D721Med (cell line): ENCODE measurements at regions not wholly inside any gene's neighbourhood (a gene's known extent, or its start where the extent isn't known, plus 50 kb on each side); places are given as distances from the start of the nearest gene placed in this dataset.
"Not testable (repeated sequence)": the region's sequence is repeated elsewhere in the genome, so short reads cannot be mapped to it uniquely, and the experiment has no call there.

Experiments used
- DNase-seq: peaks from one replicate; pipeline ENCODE4 v3.0.0; 2011; ENCODE audit warnings: low spot score; ENCODE audit not compliant: insufficient read length
- FAIRE-seq: peaks from 2 replicates; lab custom pipeline; 2011; peaks lifted over from hg19 to GRCh38; lab: Jason Lieb, UNC
- TF ChIP-seq, protein P1 (sequence below): IDR thresholded peaks from 2 replicates; pipeline ENCODE4 v1.5.1; 2012; ENCODE audit warnings: mild to moderate bottlenecking, control low read depth; ENCODE audit not compliant: insufficient read depth; ENCODE audit errors: missing control alignments

DNA sequence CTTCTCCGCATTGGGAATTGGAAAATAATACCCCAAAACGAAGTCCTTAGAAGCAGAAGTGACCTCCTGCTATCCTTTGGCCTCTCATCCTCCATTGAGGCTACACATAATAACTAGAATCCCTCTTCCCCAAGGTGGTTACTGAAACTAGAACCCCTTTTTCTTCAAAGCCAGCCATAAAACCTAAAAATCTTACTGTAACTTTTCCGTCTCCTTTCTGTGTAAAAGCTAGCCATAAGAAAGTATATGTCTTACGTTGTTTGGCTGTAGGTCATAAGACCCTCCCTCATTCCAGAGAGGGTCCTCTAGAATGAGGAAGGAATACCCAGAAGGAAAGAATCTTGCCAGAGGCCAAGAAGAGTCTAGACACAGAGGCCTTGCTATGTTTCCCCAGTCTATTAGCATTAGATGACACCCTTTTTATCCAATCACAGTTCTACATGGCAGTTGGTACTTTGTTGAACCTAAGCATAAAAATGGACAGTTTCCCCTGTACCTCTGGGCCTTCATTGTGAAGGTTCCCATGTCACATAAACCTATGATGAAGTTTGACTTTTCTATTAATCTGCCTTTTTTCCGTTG lies 133.9 kb upstream of the BTN3A2 start:
- no peak for DNase-seq
- TF ChIP-seq, protein P1, sequence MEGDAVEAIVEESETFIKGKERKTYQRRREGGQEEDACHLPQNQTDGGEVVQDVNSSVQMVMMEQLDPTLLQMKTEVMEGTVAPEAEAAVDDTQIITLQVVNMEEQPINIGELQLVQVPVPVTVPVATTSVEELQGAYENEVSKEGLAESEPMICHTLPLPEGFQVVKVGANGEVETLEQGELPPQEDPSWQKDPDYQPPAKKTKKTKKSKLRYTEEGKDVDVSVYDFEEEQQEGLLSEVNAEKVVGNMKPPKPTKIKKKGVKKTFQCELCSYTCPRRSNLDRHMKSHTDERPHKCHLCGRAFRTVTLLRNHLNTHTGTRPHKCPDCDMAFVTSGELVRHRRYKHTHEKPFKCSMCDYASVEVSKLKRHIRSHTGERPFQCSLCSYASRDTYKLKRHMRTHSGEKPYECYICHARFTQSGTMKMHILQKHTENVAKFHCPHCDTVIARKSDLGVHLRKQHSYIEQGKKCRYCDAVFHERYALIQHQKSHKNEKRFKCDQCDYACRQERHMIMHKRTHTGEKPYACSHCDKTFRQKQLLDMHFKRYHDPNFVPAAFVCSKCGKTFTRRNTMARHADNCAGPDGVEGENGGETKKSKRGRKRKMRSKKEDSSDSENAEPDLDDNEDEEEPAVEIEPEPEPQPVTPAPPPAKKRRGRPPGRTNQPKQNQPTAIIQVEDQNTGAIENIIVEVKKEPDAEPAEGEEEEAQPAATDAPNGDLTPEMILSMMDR, result no peak
- FAIRE-seq, result no peak

DNA sequence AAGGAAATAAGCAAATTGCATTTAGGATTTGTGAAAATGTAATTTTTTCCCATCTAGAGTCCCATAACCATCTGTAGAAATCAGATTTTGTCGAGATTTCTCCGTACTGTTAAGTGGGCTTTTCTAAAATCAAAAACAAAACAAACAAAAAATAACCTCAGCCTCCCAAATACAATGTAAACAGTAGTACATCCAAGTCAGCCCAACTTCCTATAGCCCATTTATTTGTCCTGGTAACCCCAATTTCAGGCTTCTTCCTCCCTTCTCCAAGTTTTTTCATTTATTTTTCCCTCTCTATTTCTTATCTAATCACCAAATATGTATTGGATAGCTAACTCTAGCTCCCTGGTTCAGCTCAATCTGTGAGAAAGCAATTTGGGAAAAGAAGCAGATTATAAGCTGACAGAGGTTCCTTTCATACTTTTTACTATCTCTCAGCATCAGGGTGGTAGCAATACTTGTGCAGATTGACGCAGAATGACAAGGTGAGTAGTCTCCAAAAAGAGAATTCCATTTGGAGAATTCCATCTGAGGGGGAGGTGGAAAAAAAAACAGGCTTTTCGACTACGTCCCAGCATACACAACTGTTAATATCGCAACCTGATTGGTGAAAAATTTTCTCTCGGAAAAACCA lies 132.6 kb upstream of the BTN3A2 start:
- TF ChIP-seq, protein P1, result no peak
- DNase-seq (no peak), FAIRE-seq (no peak)

DNA sequence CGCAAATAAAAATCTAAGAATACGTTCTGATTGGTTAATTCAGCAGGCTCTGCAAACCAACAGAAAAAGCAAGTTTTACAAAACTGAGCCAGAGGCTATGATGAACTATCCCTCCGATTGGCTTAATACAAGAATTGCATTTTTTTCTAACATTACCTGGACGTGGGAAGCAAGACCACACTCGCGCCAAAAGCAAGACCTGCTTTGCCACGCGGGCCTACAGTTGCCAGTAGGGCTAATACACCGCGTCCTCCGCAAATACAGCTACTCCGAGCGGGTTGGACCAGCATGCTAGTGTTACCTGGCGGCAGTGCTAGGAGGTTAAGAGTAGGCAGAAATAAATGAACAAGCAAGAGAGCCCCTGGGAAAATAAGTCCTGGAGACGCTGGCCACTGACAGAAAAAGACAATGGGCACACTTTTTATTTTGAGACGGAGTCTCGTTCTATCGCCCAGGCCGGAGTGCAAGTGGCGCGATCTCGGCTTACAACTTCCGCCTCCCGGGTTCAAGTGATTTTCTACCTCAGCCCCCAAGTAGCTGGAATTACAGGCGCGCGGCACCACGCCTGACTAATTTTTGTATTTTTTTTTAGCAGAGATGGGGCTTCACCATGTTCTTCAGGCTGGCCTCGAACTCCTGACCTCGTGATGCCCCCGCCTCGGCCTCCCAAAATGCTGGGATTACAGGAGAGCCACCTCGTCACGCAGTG lies 131.9 kb upstream of the BTN3A2 start:
- FAIRE-seq (no peak), DNase-seq (no peak)
- TF ChIP-seq, protein P1, result no peak

DNA sequence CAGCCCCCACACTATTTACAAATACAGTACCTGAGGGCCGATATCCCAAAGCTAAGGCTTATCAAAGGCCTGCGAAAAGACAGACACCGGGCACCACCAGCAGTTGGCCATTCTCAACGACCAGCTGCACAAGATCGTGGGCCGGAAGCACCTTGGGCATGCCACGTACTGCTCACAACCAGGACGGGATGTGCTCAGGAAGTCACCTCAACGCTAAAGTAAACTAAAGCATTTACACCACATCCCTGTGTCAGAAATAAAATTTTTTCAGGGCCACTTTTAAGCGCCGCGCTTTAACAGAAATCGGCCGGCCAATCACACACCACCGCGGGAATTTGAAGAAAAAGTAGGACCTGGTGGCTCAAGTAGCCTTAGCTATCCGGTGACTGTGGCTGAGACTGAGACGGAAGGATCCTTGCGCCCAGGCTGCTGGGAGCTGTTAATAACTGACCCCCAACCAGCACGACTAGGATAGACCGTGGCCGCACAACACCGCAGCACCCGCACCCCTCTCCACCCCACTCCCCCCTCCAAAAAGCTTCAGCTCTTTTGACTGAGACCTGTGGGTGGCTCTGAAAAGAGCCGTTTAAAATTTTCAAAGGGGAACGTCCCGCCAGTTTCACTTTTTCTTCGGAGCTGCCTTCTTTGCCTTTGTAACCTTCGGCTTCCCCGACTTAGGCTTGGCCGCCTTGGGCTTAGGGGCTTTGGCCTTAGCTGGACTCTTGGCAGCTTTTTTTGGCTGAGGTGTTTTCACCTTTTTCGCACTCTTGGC lies 131.2 kb upstream of the BTN3A2 start:
- no peak for FAIRE-seq
- DNase-seq, result no peak
- TF ChIP-seq, protein P1, result no peak

DNA sequence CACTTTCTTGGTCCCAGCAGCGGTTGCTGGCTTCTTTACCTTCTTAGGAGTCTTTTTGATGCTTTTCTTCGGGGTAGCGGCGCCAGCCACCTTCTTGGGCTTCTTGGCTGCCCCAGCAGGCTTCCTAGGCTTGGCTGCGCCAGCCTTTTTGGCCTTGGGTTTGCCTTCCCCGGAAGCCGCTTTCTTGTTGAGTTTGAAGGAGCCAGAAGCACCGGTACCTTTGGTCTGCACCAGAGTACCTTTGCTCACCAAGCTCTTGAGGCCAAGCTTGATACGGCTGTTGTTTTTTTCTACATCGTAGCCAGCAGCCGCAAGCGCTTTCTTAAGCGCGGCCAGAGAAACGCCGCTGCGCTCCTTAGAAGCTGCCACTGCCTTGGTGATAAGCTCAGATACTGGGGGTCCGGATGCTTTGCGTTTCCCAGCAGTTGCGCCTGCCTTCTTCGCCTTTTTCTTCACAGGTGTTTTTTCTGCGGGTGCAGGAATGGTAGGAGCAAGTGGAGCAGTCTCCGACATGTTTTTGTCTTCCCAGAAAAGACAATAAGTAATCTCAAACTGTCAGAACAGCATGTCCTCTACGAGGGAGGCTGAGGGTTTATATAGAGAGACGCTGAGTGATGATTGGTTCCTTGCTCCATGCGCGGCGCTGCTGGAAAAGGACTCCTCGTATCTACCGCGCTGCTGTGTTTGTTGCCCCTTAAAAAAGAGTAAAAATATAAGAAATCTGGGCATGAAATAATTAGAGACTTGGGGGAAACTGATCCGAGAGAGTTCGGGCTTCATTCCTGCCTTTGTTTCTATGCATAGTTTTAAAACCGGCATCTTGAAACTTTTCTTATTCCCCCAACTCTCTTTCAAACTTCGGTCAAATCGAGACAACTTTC lies 130.3 kb upstream of the BTN3A2 start:
- DNase-seq (peak; percentile 38), FAIRE-seq (no peak)

DNA sequence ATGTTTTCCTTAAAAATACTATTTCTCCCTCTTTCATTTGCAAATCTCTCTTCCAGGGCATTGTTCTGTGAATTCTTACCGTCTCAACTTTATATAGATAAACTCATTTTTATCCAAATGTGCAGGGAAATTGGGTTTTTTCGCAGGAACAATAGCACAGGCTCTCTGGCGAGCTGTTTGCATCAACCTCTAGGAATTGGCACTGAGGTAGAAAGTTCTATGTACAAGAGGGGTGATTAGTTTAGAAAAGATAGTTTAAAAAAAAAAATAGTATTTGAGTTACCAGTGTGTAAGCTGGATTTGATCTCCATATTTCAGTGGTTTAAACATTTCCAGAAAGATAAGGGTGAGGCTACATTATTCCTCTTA lies 129.7 kb upstream of the BTN3A2 start:
- FAIRE-seq, result no peak
- TF ChIP-seq, protein P1, result no peak
- no peak for DNase-seq

More for the DNA sequence above, 130.3 kb upstream of the BTN3A2 start:
- TF ChIP-seq, protein P1, result no peak

DNA sequence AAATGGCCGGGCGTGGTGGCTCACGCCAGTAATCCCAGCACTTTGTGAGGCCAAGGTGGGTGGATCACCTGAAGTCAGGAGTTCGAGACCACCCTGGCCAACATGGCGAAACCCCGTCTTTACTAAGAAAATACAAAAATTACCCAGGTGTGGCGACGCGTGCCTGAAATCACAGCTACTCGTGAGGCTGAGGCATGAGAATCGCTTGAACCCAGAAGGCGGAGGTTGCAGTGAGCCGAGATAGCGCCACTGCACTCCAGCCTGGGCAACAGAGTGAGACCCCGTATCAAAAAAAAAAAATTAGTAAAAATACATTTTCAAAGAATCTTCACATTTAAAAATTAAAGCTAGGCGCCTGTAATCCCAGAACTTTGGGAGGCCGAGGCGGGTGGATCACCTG lies 125.6 kb upstream of the BTN3A2 start:
- not testable (repeated sequence) for DNase-seq, FAIRE-seq
